Esophagus muscularis mucosa (tissue), 3 donors: ENCODE measurements at regions not wholly inside any gene's neighbourhood (a gene's known extent, or its start where the extent isn't known, plus 50 kb on each side); places are given as distances from the start of the nearest gene placed in this dataset.

ENCODE experiments used
- CTCF ChIP-seq, 3 experiments: fragments of 200-600 bp in 2 of 3; fragments of 450-650 bp in 1 of 3; sonication (generic) in 2 of 3; IDR thresholded peaks; one replicate each; pipeline ENCODE4 v1.5.1; 2017 to 2019; ENCODE audit warnings: antibody characterized with exemption in 3 of 3, mild to moderate bottlenecking in 2 of 3, moderate library complexity in 1 of 3
- POLR2A ChIP-seq: fragments of 450-650 bp; IDR thresholded peaks from one replicate; pipeline ENCODE4 v1.6.1; 2017; ENCODE audit warnings: antibody characterized with exemption, moderate library complexity, mild to moderate bottlenecking, low read depth

- TF ChIP-seq CTCF (IDR thresholded peaks at IDR 0.05) (no peak), POLR2A (no peak)
Observed at GRCh38 chr3:134102976-134103375, 73.3 kb upstream of the SLCO2A1 start.
